HEK293T (cell line): ENCODE measurements at regions not wholly inside any gene's neighbourhood (a gene's known extent, or its start where the extent isn't known, plus 50 kb on each side); places are given as distances from the start of the nearest gene placed in this dataset.

Experiments
- CTCF ChIA-PET: fragments of 350-600 bp; formaldehyde crosslinking; extraction: SDS; loops from one replicate; lab custom pipeline; 2021; ENCODE audit warnings: antibody characterized with exemption, inconsistent platforms; lab: Yijun Ruan, JAX
- POLR2A ChIA-PET: fragments of 350-600 bp; formaldehyde crosslinking; extraction: SDS; loops from one replicate; lab custom pipeline; 2020; ENCODE audit warnings: antibody characterized with exemption, inconsistent platforms; lab: Yijun Ruan, JAX
- DNase-seq: peaks from one replicate; pipeline ENCODE4 v3.0.0; 2012; ENCODE audit warnings: mixed read lengths; ENCODE audit errors: extremely low spot score
- ARNT ChIP-seq: fragments of 450-650 bp; IDR thresholded peaks from 2 replicates; pipeline ENCODE4 v1.6.1; 2017; ENCODE audit warnings: mild to moderate bottlenecking
- BHLHE40 ChIP-seq: fragments of 450-650 bp; IDR thresholded peaks from 2 replicates; pipeline ENCODE4 v1.6.1; 2016; ENCODE audit warnings: mild to moderate bottlenecking, moderate library complexity, borderline replicate concordance
- CTBP1 ChIP-seq: fragments of 450-650 bp; IDR thresholded peaks from 2 replicates; pipeline ENCODE4 v1.6.1; 2016; ENCODE audit warnings: borderline replicate concordance
- ELF4 ChIP-seq: fragments of 450-650 bp; IDR thresholded peaks from 2 replicates; pipeline ENCODE4 v1.6.1; 2017; ENCODE audit warnings: antibody characterized with exemption
- FOXA1 ChIP-seq: fragments of 450-650 bp; IDR thresholded peaks from 2 replicates; pipeline ENCODE4 v1.6.1; 2016; ENCODE audit warnings: mild to moderate bottlenecking
- FOXK2 ChIP-seq: fragments of 450-650 bp; IDR thresholded peaks from 2 replicates; pipeline ENCODE4 v1.6.1; 2016; ENCODE audit warnings: mild to moderate bottlenecking
- FOXM1 ChIP-seq: fragments of 450-650 bp; IDR thresholded peaks from 2 replicates; pipeline ENCODE4 v1.6.1; 2017; ENCODE audit warnings: mild to moderate bottlenecking, borderline replicate concordance
- HDGF ChIP-seq: fragments of 450-650 bp; IDR thresholded peaks from 2 replicates; pipeline ENCODE4 v1.6.1; 2017; ENCODE audit warnings: antibody characterized with exemption, borderline replicate concordance
- L3MBTL2 ChIP-seq: fragments of 450-650 bp; conservative IDR thresholded peaks from 2 replicates; pipeline ENCODE4 v1.6.1; 2016; ENCODE audit warnings: mild to moderate bottlenecking
- LEF1 ChIP-seq: fragments of 450-650 bp; IDR thresholded peaks from 2 replicates; pipeline ENCODE4 v1.6.1; 2017; ENCODE audit warnings: mild to moderate bottlenecking, borderline replicate concordance
- NFRKB ChIP-seq: fragments of 450-650 bp; IDR thresholded peaks from 2 replicates; pipeline ENCODE4 v1.6.1; 2016; ENCODE audit warnings: mild to moderate bottlenecking, moderate library complexity
- PKNOX1 ChIP-seq: fragments of 450-650 bp; IDR thresholded peaks from 2 replicates; pipeline ENCODE4 v1.6.1; 2016
- SP1 ChIP-seq: fragments of 450-650 bp; IDR thresholded peaks from 2 replicates; pipeline ENCODE4 v1.6.1; 2017
- SUZ12 ChIP-seq: fragments of 450-650 bp; IDR thresholded peaks from 2 replicates; pipeline ENCODE4 v1.6.1; 2016; ENCODE audit warnings: mild to moderate bottlenecking
- TARDBP ChIP-seq: fragments of 450-650 bp; IDR thresholded peaks from 2 replicates; pipeline ENCODE4 v1.6.1; 2016
- ZNF384 ChIP-seq: fragments of 450-650 bp; IDR thresholded peaks from 2 replicates; pipeline ENCODE4 v1.6.1; 2016

GRCh38 chr7:41199136-41199535 is 503.8 kb downstream of the INHBA start:
- DNase-seq: no peak
- CTCF ChIA-PET: no interaction called here
- no peak for TF ChIP-seq SP1
- TF ChIP-seq ELF4: no peak
- no peak for TF ChIP-seq FOXM1
- no peak for TF ChIP-seq SUZ12
- no peak for TF ChIP-seq L3MBTL2
- TF ChIP-seq LEF1: no peak
- no peak for TF ChIP-seq CTBP1
- TF ChIP-seq TARDBP: no peak
- TF ChIP-seq FOXA1: no peak
- POLR2A ChIA-PET: no interaction called here

GRCh38 chr7:41198502-41198901 is 504.4 kb downstream of the INHBA start:
- POLR2A ChIA-PET: no interaction called here
- no peak for DNase-seq
- TF ChIP-seq ZNF384 (no peak), FOXK2 (no peak), TARDBP (no peak), FOXM1 (no peak), LEF1 (no peak), BHLHE40 (no peak), CTBP1 (no peak), SP1 (no peak), NFRKB (no peak), ARNT (no peak), L3MBTL2 (no peak), PKNOX1 (no peak), HDGF (no peak), FOXA1 (no peak), ELF4 (no peak), SUZ12 (no peak)
- CTCF ChIA-PET: interaction anchor here (0.6 kb wide), 1 partner anchor 1066 kb away, joined by 3 read pairs; no protein-coding TSS in a partner anchor

- TF ChIP-seq BHLHE40 (no peak), CTBP1 (no peak), TARDBP (no peak), FOXM1 (no peak), ZNF384 (no peak), ELF4 (no peak), FOXK2 (no peak), L3MBTL2 (no peak), SP1 (no peak), FOXA1 (no peak), SUZ12 (no peak), PKNOX1 (no peak), HDGF (no peak), LEF1 (no peak), ARNT (no peak), NFRKB (no peak)
- POLR2A ChIA-PET: no interaction called here
- no peak for DNase-seq
- CTCF ChIA-PET: interaction anchor here (0.6 kb wide), 1 partner anchor 1065 kb away, joined by 3 read pairs; no protein-coding TSS in a partner anchor
Observed at GRCh38 chr7:41197769-41198168, 505.1 kb downstream of the INHBA start.

- DNase-seq: no peak
- TF ChIP-seq HDGF: no peak
- no peak for TF ChIP-seq SUZ12
- no peak for TF ChIP-seq ELF4
- no peak for TF ChIP-seq ARNT
- no peak for TF ChIP-seq FOXM1
- TF ChIP-seq LEF1: no peak
- no peak for TF ChIP-seq FOXK2
- no peak for TF ChIP-seq FOXA1
- no peak for TF ChIP-seq L3MBTL2
- no peak for TF ChIP-seq CTBP1
- no peak for TF ChIP-seq BHLHE40
- CTCF ChIA-PET: no interaction called here
- POLR2A ChIA-PET: no interaction called here
Observed at GRCh38 chr7:41193738-41194282, 509.1 kb downstream of the INHBA start.

GRCh38 chr7:41190581-41190980 is 512.3 kb downstream of the INHBA start:
- ChIA-PET POLR2A (no interaction called here), CTCF (no interaction called here)
- DNase-seq: no peak
- TF ChIP-seq CTBP1 (no peak), SUZ12 (no peak)

GRCh38 chr7:41189866-41190265 is 513.0 kb downstream of the INHBA start:
- DNase-seq: no peak
- TF ChIP-seq NFRKB: no peak
- TF ChIP-seq ARNT: no peak
- no peak for TF ChIP-seq FOXA1
- no peak for TF ChIP-seq HDGF
- TF ChIP-seq BHLHE40: no peak
- no peak for TF ChIP-seq LEF1
- no peak for TF ChIP-seq CTBP1
- no peak for TF ChIP-seq ZNF384
- no peak for TF ChIP-seq PKNOX1
- TF ChIP-seq L3MBTL2: no peak
- TF ChIP-seq FOXK2: no peak
- no peak for TF ChIP-seq FOXM1
- TF ChIP-seq SUZ12: no peak
- no peak for TF ChIP-seq TARDBP
- no peak for TF ChIP-seq ELF4
- TF ChIP-seq SP1: no peak
- POLR2A ChIA-PET: no interaction called here
- CTCF ChIA-PET: no interaction called here
